ENCODE measurements at regions not wholly inside any gene's neighbourhood (a gene's known extent, or its start where the extent isn't known, plus 50 kb on each side); places are given as distances from the start of the nearest gene placed in this dataset.

DNA sequence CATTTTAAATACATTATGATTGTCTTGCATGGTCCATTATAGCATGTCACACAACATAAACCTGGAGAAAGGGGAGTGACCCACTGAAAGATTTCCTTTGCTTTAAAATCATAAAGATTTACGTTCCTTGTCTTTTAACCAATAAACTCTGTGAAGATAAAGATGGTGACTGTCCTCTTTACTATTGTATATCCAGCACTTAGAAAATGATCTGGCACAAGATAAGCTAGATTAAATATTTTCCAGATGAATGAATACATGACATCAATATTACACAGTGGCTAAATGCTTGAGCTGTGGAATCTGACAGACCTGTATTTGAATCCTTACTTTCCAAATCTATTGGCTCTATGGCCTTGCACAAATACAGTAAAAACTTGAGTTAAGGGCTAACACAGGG is 938.4 kb downstream of the SORCS1 start:
- TF ChIP-seq POLR2A (IDR thresholded peaks at IDR 0.05) (no peak), POLR2AphosphoS5 (IDR thresholded peaks at IDR 0.05; ENCODE audit: insufficient read depth in 1 of 2, low read depth in 1 of 2) (no peak)
- TF ChIP-seq, protein P1, sequence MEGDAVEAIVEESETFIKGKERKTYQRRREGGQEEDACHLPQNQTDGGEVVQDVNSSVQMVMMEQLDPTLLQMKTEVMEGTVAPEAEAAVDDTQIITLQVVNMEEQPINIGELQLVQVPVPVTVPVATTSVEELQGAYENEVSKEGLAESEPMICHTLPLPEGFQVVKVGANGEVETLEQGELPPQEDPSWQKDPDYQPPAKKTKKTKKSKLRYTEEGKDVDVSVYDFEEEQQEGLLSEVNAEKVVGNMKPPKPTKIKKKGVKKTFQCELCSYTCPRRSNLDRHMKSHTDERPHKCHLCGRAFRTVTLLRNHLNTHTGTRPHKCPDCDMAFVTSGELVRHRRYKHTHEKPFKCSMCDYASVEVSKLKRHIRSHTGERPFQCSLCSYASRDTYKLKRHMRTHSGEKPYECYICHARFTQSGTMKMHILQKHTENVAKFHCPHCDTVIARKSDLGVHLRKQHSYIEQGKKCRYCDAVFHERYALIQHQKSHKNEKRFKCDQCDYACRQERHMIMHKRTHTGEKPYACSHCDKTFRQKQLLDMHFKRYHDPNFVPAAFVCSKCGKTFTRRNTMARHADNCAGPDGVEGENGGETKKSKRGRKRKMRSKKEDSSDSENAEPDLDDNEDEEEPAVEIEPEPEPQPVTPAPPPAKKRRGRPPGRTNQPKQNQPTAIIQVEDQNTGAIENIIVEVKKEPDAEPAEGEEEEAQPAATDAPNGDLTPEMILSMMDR (IDR thresholded peaks at IDR 0.05): no peak
